ENCODE measurements at regions not wholly inside any gene's neighbourhood (a gene's known extent, or its start where the extent isn't known, plus 50 kb on each side); places are given as distances from the start of the nearest gene placed in this dataset.

GRCh38 chr1:11362547-11363021, 89.6 kb downstream of the UBIAD1 start:
- TF ChIP-seq POLR2A (IDR thresholded peaks at IDR 0.05) (no peak), EP300 (IDR thresholded peaks at IDR 0.05) (no peak), CTCF (IDR thresholded peaks at IDR 0.05) (no peak), POLR2AphosphoS5 (IDR thresholded peaks at IDR 0.05) (no peak)
